Fibroblast of lung (primary cell): ENCODE measurements at regions not wholly inside any gene's neighbourhood (a gene's known extent, or its start where the extent isn't known, plus 50 kb on each side); places are given as distances from the start of the nearest gene placed in this dataset.

ENCODE experiments used
- DNase-seq, 2 donors: peaks; one replicate each; pipeline versions ENCODE4 v3.0.0 to v3.0.0-alpha.2; 2010; ENCODE audit warnings: low read depth in 2 of 2
- H2AFZ ChIP-seq: 2 replicates; pipeline ENCODE4 v1.5.1; 2012; ENCODE audit warnings: low read length, control low read depth, inconsistent platforms
- H3K27ac ChIP-seq: 2 replicates; pipeline ENCODE4 v1.5.1; 2011; ENCODE audit warnings: low read length, control low read depth; ENCODE audit not compliant: insufficient read depth
- H3K27me3 ChIP-seq: 2 replicates; pipeline ENCODE4 v1.5.1; 2011; ENCODE audit warnings: mild to moderate bottlenecking, low read length; ENCODE audit not compliant: control insufficient read depth, insufficient read depth
- H3K36me3 ChIP-seq: 2 replicates; pipeline ENCODE4 v1.5.1; 2011; ENCODE audit warnings: low read length; ENCODE audit not compliant: control insufficient read depth, insufficient read depth
- H3K4me1 ChIP-seq: 2 replicates; pipeline ENCODE4 v1.5.1; 2011; ENCODE audit warnings: low read length; ENCODE audit not compliant: control insufficient read depth, insufficient read depth; ENCODE audit errors: extremely low read depth
- H3K4me2 ChIP-seq: 2 replicates; pipeline ENCODE4 v1.5.1; 2011; ENCODE audit warnings: low read length, control low read depth; ENCODE audit not compliant: insufficient read depth; ENCODE audit errors: extremely low read depth
- H3K4me3 ChIP-seq, 4 experiments: fragments of 200-600 bp in 1 of 4; sonication (generic) in 1 of 4; replicated peaks in 1 of 4; 2 replicates each; pipeline ENCODE4 v1.5.1; 2011 to 2016; ENCODE audit warnings: low read length in 4 of 4, low read depth in 3 of 4, mild to moderate bottlenecking in 3 of 4, control low read depth in 2 of 4, inconsistent platforms in 1 of 4, mixed read lengths in 1 of 4; ENCODE audit not compliant: insufficient read depth in 1 of 4; ENCODE audit errors: control extremely low read depth in 1 of 4
- H3K79me2 ChIP-seq: 2 replicates; pipeline ENCODE4 v1.5.1; 2012; ENCODE audit warnings: mild to moderate bottlenecking, low read length, inconsistent platforms; ENCODE audit not compliant: control insufficient read depth, insufficient read depth
- H3K9ac ChIP-seq: 2 replicates; pipeline ENCODE4 v1.5.1; 2011; ENCODE audit warnings: mild to moderate bottlenecking, low read length, control low read depth; ENCODE audit not compliant: insufficient read depth
- H3K9me3 ChIP-seq: 2 replicates; pipeline ENCODE4 v1.5.1; 2012; ENCODE audit warnings: low read depth, low read length; ENCODE audit not compliant: control insufficient read depth, insufficient read depth
- H4K20me1 ChIP-seq: 2 replicates; pipeline ENCODE4 v1.5.1; 2011; ENCODE audit warnings: low read length; ENCODE audit not compliant: control insufficient read depth, insufficient read depth; ENCODE audit errors: extremely low read depth
- EZH2 ChIP-seq: IDR thresholded peaks from 2 replicates; pipeline ENCODE4 v1.5.1; 2012; ENCODE audit warnings: low read length, control low read depth, mild to moderate bottlenecking; ENCODE audit errors: missing control alignments
- TF ChIP-seq, protein P1 (sequence below), 2 donors: IDR thresholded peaks in 1 of 2; conservative IDR thresholded peaks in 1 of 2; 1 replicate in 1 of 2; 2 replicates in 1 of 2; pipeline ENCODE4 v1.5.1; 2011 to 2012; ENCODE audit warnings: low read length in 2 of 2, control low read depth in 1 of 2, inconsistent platforms in 1 of 2, low read depth in 1 of 2, mild to moderate bottlenecking in 1 of 2

DNA sequence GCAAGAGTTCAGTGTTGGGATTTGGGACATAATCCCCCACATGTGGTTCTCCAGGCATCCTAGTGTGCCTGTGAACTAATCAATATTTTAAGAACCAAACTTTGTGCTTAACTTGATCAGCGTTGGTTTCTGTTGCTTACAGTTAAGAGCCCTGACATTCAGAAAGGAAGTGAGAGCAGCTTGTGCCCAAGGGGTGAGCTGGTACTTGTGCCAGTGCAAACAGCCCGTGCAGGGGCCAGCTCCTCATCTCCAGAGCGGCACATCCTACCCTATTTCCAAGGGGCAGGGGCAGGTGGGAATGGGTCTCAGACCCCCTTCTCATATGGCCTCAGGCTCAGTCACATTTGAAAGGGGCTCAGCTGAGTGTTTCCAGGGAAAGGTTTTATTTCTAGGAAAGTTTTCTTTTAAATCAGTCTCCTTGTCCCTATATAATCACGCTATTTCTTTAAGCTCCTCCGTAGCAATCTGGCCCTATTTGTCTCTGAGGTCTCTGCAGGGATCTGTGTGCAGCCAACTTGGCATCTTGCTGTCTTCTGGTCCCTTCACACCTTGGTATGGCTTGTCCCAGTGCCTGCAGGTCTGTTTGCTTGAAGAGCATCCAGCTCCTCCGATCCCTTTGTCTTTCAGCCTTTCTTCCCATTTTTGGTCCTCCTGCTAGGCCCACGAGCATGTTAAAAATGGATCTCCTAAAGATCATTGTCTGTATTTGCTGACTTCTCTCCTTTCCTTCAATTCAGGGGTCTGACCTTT, 358.9 kb downstream of the HRH4 start:
- Histone ChIP-seq H4K20me1 (no peaks in the 10 kb centered on the region), H3K9me3 (no peaks in the 10 kb centered on the region), H3K4me3 (no peak overlapping the region), H3K4me2 (no peak overlapping the region), H3K27ac (no peak overlapping the region), H3K9ac (no peak overlapping the region), H2AFZ (no peak overlapping the region), H3K27me3 (peaks cover 2% of the 10 kb centered on the region), H3K4me1 (no peaks in the 10 kb centered on the region), H3K36me3 (no peaks in the 10 kb centered on the region), H3K79me2 (no peaks in the 10 kb centered on the region)
- DNase-seq, result no peak
- TF ChIP-seq, protein P1, sequence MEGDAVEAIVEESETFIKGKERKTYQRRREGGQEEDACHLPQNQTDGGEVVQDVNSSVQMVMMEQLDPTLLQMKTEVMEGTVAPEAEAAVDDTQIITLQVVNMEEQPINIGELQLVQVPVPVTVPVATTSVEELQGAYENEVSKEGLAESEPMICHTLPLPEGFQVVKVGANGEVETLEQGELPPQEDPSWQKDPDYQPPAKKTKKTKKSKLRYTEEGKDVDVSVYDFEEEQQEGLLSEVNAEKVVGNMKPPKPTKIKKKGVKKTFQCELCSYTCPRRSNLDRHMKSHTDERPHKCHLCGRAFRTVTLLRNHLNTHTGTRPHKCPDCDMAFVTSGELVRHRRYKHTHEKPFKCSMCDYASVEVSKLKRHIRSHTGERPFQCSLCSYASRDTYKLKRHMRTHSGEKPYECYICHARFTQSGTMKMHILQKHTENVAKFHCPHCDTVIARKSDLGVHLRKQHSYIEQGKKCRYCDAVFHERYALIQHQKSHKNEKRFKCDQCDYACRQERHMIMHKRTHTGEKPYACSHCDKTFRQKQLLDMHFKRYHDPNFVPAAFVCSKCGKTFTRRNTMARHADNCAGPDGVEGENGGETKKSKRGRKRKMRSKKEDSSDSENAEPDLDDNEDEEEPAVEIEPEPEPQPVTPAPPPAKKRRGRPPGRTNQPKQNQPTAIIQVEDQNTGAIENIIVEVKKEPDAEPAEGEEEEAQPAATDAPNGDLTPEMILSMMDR (conservative IDR thresholded peaks at IDR 0.05 in 1 of 2, IDR thresholded peaks at IDR 0.05 in 1 of 2; ENCODE audit: low read depth in 1 of 2, low read length in 2 of 2), result no peak
- no peak for TF ChIP-seq EZH2

DNA sequence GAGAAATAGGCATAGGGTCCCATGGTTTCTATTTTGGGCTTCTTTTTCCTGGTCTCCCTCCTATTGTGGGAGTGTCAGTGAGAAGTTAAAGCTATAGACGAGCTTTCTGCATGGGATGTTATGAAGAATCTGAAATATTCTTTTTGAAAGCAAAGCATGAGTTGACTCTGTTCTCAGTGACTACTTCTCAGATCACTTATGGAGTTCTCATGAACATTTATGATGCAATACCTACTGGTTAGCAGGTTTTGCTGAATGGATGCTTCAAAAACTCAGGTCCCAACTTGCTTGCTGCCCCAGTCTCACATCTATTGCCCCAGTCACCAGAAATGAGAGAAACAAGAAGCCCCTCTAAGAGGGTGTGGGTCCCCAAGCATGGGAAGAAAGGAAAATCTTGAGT, 365.0 kb downstream of the HRH4 start:
- Histone ChIP-seq H3K4me2 (no peak overlapping the region), H3K79me2 (no peaks in the 10 kb centered on the region), H3K9me3 (no peaks in the 10 kb centered on the region), H3K27me3 (no peaks in the 10 kb centered on the region), H3K9ac (no peak overlapping the region), H3K36me3 (no peaks in the 10 kb centered on the region), H3K27ac (no peak overlapping the region), H3K4me1 (no peaks in the 10 kb centered on the region), H4K20me1 (no peaks in the 10 kb centered on the region), H2AFZ (no peak overlapping the region), H3K4me3 (no peak overlapping the region)
- no peak for DNase-seq
- no peak for TF ChIP-seq EZH2
- TF ChIP-seq, protein P1 (conservative IDR thresholded peaks at IDR 0.05 in 1 of 2, IDR thresholded peaks at IDR 0.05 in 1 of 2; ENCODE audit: low read depth in 1 of 2, low read length in 2 of 2), result no peak

DNA sequence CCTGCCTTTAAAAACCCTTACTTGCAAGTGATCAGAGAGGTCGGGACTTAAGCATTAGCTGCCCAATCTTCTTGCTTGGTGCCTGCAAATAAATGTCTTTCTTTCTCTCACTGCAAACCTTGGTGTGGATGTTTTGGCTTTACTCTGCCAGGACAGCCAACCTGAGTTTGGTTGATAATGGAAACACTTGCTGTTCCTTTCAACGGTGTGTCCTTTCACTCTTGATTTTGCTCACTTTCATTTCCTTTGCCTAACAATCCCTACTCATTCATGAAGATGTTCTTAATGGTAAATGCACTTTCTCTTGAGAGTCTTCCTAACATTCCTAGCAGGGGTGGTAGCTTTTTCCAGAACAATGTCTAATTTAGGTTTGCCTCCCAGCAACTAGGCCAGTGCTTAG, 366.2 kb downstream of the HRH4 start:
- Histone ChIP-seq H3K36me3 (no peaks in the 10 kb centered on the region), H2AFZ (no peak overlapping the region), H4K20me1 (no peaks in the 10 kb centered on the region), H3K4me1 (no peaks in the 10 kb centered on the region), H3K27me3 (no peaks in the 10 kb centered on the region), H3K27ac (no peak overlapping the region), H3K79me2 (no peaks in the 10 kb centered on the region), H3K9ac (no peak overlapping the region), H3K4me2 (no peak overlapping the region), H3K9me3 (no peaks in the 10 kb centered on the region), H3K4me3 (no peak overlapping the region)
- TF ChIP-seq, protein P1 (conservative IDR thresholded peaks at IDR 0.05 in 1 of 2, IDR thresholded peaks at IDR 0.05 in 1 of 2; ENCODE audit: low read depth in 1 of 2, low read length in 2 of 2), result no peak
- no peak for TF ChIP-seq EZH2
- DNase-seq, result no peak
